Activated naive CD4-positive, alpha-beta T cell treated with Interleukin-2 at 50 U/mL for 16 hours (primary cell): ENCODE measurements at regions not wholly inside any gene's neighbourhood (a gene's known extent, or its start where the extent isn't known, plus 50 kb on each side); places are given as distances from the start of the nearest gene placed in this dataset.
"Not testable (repeated sequence)": the region's sequence is repeated elsewhere in the genome, so short reads cannot be mapped to it uniquely, and the experiment has no call there.

Experiments used
- DNase-seq: peaks from one replicate; pipeline ENCODE4 v3.0.0-alpha.2; 2020

GRCh38 chr5:164439799-164440198 is 934.4 kb downstream of the MAT2B start:
- DNase-seq, result no peak

- DNase-seq, result no peak
Measured at GRCh38 chr5:164449460-164449859, 944.0 kb downstream of the MAT2B start.

- DNase-seq, result no peak
Measured at GRCh38 chr5:164466033-164466432, 960.6 kb downstream of the MAT2B start.

- no peak for DNase-seq
Measured at GRCh38 chr5:164470312-164470711, 964.9 kb downstream of the MAT2B start.

GRCh38 chr5:164472165-164472564 is 966.7 kb downstream of the MAT2B start:
- no peak for DNase-seq

- no peak for DNase-seq
Measured at GRCh38 chr5:164475339-164475977, 970.0 kb downstream of the MAT2B start.

GRCh38 chr5:164481270-164481669 is 975.9 kb downstream of the MAT2B start:
- DNase-seq, result no peak

GRCh38 chr5:164482351-164482750 is 976.9 kb downstream of the MAT2B start:
- no peak for DNase-seq

- no peak for DNase-seq
Measured at GRCh38 chr5:164484948-164485347, 979.5 kb downstream of the MAT2B start.

- no peak for DNase-seq
Measured at GRCh38 chr5:164487939-164488338, 982.5 kb downstream of the MAT2B start.

GRCh38 chr5:164497311-164498064 is 992.1 kb downstream of the MAT2B start:
- DNase-seq, result no peak

- DNase-seq, result no peak
Measured at GRCh38 chr5:164498438-164498837, 993.0 kb downstream of the MAT2B start.

GRCh38 chr5:164500856-164501255 is 995.4 kb downstream of the MAT2B start:
- no peak for DNase-seq

GRCh38 chr5:164501344-164501743 is 995.9 kb downstream of the MAT2B start:
- no peak for DNase-seq

- DNase-seq, result peak; percentile 1
Measured at GRCh38 chr5:164504141-164504772, 998.8 kb downstream of the MAT2B start.

GRCh38 chr5:164505791-164506190 is 1000.4 kb downstream of the MAT2B start:
- DNase-seq, result no peak

GRCh38 chr5:164518067-164518740 is 1012.8 kb downstream of the MAT2B start:
- no peak for DNase-seq

GRCh38 chr5:164518741-164519080 is 1013.3 kb downstream of the MAT2B start:
- DNase-seq, result no peak

GRCh38 chr5:164532235-164532900 is 1026.9 kb downstream of the MAT2B start:
- DNase-seq, result no peak

GRCh38 chr5:164533426-164533825 is 1028.0 kb downstream of the MAT2B start:
- not testable (repeated sequence) for DNase-seq

- no peak for DNase-seq
Measured at GRCh38 chr5:164540174-164540573, 1034.8 kb downstream of the MAT2B start.

- DNase-seq, result no peak
Measured at GRCh38 chr5:164545507-164545906, 1040.1 kb downstream of the MAT2B start.

- no peak for DNase-seq
Measured at GRCh38 chr5:164553851-164554250, 1048.4 kb downstream of the MAT2B start.
